LNCaP clone FGC (cell line): ENCODE measurements at regions not wholly inside any gene's neighbourhood (a gene's known extent, or its start where the extent isn't known, plus 50 kb on each side); places are given as distances from the start of the nearest gene placed in this dataset.

Experiments used
- DNase-seq: peaks from one replicate; pipeline ENCODE4 v3.0.0-alpha.2; 2011; ENCODE audit warnings: low read depth
- H3K4me3 ChIP-seq: 2 replicates; pipeline ENCODE4 v1.5.1; 2011; ENCODE audit warnings: mild to moderate bottlenecking, low read depth, low read length, control low read depth
- CTCF ChIP-seq: IDR thresholded peaks from 2 replicates; pipeline ENCODE4 v1.5.1; 2012; ENCODE audit warnings: mild to moderate bottlenecking; ENCODE audit not compliant: control insufficient read depth, insufficient read depth; ENCODE audit errors: extremely low read depth

- no peak overlapping the region for H3K4me3 ChIP-seq
- no peak for TF ChIP-seq CTCF
- no peak for DNase-seq
Observed at GRCh38 chr22:44384563-44385295, 72.0 kb upstream of the SHISAL1 start.

- TF ChIP-seq CTCF: no peak
- no peak overlapping the region for H3K4me3 ChIP-seq
- DNase-seq: no peak
Observed at GRCh38 chr22:44383652-44384562, 71.2 kb upstream of the SHISAL1 start.

DNA sequence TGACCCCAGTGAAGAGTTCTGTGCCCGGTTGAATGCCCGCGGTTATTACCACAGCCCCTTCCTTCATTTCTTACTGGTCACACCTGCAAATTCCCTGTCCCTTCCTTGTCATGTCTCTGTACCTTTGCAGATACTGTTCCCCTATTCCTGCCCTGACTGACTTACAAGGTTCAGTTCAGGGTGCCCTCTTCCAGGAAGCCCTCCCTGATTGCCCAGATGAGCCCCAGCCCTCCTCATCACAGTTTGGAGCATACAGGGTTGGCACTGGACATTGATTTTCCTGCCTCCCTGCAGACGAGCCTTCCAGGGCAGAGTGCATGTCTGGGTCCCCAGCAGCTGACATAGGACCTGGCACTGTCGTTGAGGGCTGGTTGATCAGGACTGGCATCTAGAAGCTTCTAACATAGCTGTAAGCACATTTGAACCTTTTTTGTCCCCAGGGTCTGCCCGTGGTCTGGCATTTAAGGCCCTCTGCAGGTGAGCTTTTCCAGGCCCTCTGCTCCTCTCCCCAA lies 70.4 kb upstream of the SHISAL1 start:
- DNase-seq: no peak
- TF ChIP-seq CTCF: no peak
- H3K4me3 ChIP-seq: no peak overlapping the region

GRCh38 chr22:44382116-44383038 lies 69.6 kb upstream of the SHISAL1 start:
- no peak for TF ChIP-seq CTCF
- no peak overlapping the region for H3K4me3 ChIP-seq
- DNase-seq: no peak

GRCh38 chr22:44381761-44382115 lies 69.0 kb upstream of the SHISAL1 start:
- DNase-seq: no peak
- H3K4me3 ChIP-seq: no peak overlapping the region
- no peak for TF ChIP-seq CTCF

GRCh38 chr22:44380756-44381486 lies 68.2 kb upstream of the SHISAL1 start:
- no peak overlapping the region for H3K4me3 ChIP-seq
- no peak for DNase-seq
- TF ChIP-seq CTCF: no peak
